ENCODE measurements at regions not wholly inside any gene's neighbourhood (a gene's known extent, or its start where the extent isn't known, plus 50 kb on each side); places are given as distances from the start of the nearest gene placed in this dataset.

GRCh38 chr10:125562737-125563136, 120.2 kb downstream of the TEX36 start:
- peak; percentile 25 for TF ChIP-seq CTCF (conservative IDR thresholded peaks at IDR 0.05; ENCODE audit: low read depth, low read length)
- DNase-seq (ENCODE audit: low read depth): no peak
- H3K4me3 ChIP-seq (ENCODE audit: low read depth, low read length): no peak overlapping the region

- no peak overlapping the region for H3K4me3 ChIP-seq (ENCODE audit: low read depth, low read length)
- no peak for TF ChIP-seq CTCF (conservative IDR thresholded peaks at IDR 0.05; ENCODE audit: low read depth, low read length)
- DNase-seq (ENCODE audit: low read depth): no peak
Observed at GRCh38 chr10:125560947-125561346, 122.0 kb downstream of the TEX36 start.

- H3K4me3 ChIP-seq (ENCODE audit: low read depth, low read length): no peak overlapping the region
- no peak for DNase-seq (ENCODE audit: low read depth)
- no peak for TF ChIP-seq CTCF (conservative IDR thresholded peaks at IDR 0.05; ENCODE audit: low read depth, low read length)
Observed at GRCh38 chr10:125559210-125559609, 123.8 kb downstream of the TEX36 start.

- no peak overlapping the region for H3K4me3 ChIP-seq (ENCODE audit: low read depth, low read length)
- DNase-seq (ENCODE audit: low read depth): no peak
- no peak for TF ChIP-seq CTCF (conservative IDR thresholded peaks at IDR 0.05; ENCODE audit: low read depth, low read length)
Observed at GRCh38 chr10:125557801-125558505, 125.0 kb downstream of the TEX36 start.

GRCh38 chr10:125557311-125557710, 125.7 kb downstream of the TEX36 start:
- TF ChIP-seq CTCF (conservative IDR thresholded peaks at IDR 0.05; ENCODE audit: low read depth, low read length): no peak
- DNase-seq (ENCODE audit: low read depth): no peak

GRCh38 chr10:125556882-125557281, 126.1 kb downstream of the TEX36 start:
- TF ChIP-seq CTCF (conservative IDR thresholded peaks at IDR 0.05; ENCODE audit: low read depth, low read length): no peak
- no peak overlapping the region for H3K4me3 ChIP-seq (ENCODE audit: low read depth, low read length)
- no peak for DNase-seq (ENCODE audit: low read depth)

More at GRCh38 chr10:125557311-125557710, 125.7 kb downstream of the TEX36 start:
- no peak overlapping the region for H3K4me3 ChIP-seq (ENCODE audit: low read depth, low read length)

GRCh38 chr10:125555743-125556142, 127.2 kb downstream of the TEX36 start:
- TF ChIP-seq CTCF (conservative IDR thresholded peaks at IDR 0.05; ENCODE audit: low read depth, low read length): no peak
- DNase-seq (ENCODE audit: low read depth): no peak
- H3K4me3 ChIP-seq (ENCODE audit: low read depth, low read length): no peak overlapping the region
